Astrocyte (in vitro differentiated cells and primary cell): ENCODE measurements at regions not wholly inside any gene's neighbourhood (a gene's known extent, or its start where the extent isn't known, plus 50 kb on each side); places are given as distances from the start of the nearest gene placed in this dataset.

Experiments
- CTCF ChIP-seq: IDR thresholded peaks from 2 replicates; pipeline ENCODE4 v1.5.1; 2011; ENCODE audit warnings: low read depth, mild to moderate bottlenecking, inconsistent platforms, low read length, moderate library complexity; ENCODE audit not compliant: insufficient read depth
- EZH2 ChIP-seq: IDR thresholded peaks from 2 replicates; pipeline ENCODE4 v1.6.1; 2012; ENCODE audit warnings: mild to moderate bottlenecking, low read length, inconsistent platforms; ENCODE audit not compliant: insufficient read depth

- no peak for TF ChIP-seq CTCF
- TF ChIP-seq EZH2, result no peak
Measured at GRCh38 chrX:124555036-124555595, 208.8 kb downstream of the SH2D1A start.
